ENCODE measurements at regions not wholly inside any gene's neighbourhood (a gene's known extent, or its start where the extent isn't known, plus 50 kb on each side); places are given as distances from the start of the nearest gene placed in this dataset.
"Not testable (repeated sequence)": the region's sequence is repeated elsewhere in the genome, so short reads cannot be mapped to it uniquely, and the experiment has no call there.

- no peak overlapping the region for H3K4me2 ChIP-seq (ENCODE audit: low read length)
- TF ChIP-seq EZH2 (IDR thresholded peaks at IDR 0.05; ENCODE audit: borderline replicate concordance, insufficient read depth, low read length, poor library complexity, severe bottlenecking) = no peak
- TF ChIP-seq TAF1 (IDR thresholded peaks at IDR 0.05; ENCODE audit: low read depth) = no peak
- no peak for TF ChIP-seq MXI1 (conservative IDR thresholded peaks at IDR 0.05; ENCODE audit: poor library complexity, severe bottlenecking)
- TF ChIP-seq, protein P1, sequence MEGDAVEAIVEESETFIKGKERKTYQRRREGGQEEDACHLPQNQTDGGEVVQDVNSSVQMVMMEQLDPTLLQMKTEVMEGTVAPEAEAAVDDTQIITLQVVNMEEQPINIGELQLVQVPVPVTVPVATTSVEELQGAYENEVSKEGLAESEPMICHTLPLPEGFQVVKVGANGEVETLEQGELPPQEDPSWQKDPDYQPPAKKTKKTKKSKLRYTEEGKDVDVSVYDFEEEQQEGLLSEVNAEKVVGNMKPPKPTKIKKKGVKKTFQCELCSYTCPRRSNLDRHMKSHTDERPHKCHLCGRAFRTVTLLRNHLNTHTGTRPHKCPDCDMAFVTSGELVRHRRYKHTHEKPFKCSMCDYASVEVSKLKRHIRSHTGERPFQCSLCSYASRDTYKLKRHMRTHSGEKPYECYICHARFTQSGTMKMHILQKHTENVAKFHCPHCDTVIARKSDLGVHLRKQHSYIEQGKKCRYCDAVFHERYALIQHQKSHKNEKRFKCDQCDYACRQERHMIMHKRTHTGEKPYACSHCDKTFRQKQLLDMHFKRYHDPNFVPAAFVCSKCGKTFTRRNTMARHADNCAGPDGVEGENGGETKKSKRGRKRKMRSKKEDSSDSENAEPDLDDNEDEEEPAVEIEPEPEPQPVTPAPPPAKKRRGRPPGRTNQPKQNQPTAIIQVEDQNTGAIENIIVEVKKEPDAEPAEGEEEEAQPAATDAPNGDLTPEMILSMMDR (IDR thresholded peaks at IDR 0.05; ENCODE audit: poor library complexity, severe bottlenecking) = no peak
Measured at GRCh38 chr7:91358303-91358702, 94.1 kb downstream of the FZD1 start.

DNA sequence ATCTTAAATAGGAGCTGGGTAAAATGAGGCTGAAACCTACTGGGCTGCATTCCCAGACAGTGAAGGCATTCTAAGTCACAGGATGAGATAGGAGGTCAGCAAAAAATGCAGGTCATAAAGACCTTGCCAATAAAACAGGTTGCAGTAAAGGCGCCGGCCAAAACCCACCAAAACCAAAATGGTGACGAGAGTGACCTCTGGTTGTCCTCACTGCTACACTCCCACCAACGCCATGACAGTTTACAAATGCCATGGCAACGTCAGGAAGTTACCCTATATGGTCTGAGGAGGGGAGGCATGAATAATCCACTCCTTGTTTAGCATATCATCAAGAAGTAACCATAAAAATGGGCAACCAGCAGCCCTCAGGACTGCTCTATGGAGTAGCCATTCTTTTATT, 100.9 kb downstream of the FZD1 start:
- not testable (repeated sequence) for H3K27ac ChIP-seq (ENCODE audit: low read length); H3K4me3 ChIP-seq (ENCODE audit: low read length); H3K9me2 ChIP-seq (ENCODE audit: insufficient read depth, low read length); H2AFZ ChIP-seq (ENCODE audit: low read depth, low read length); H3K9me3 ChIP-seq (ENCODE audit: low read length); H3K4me2 ChIP-seq (ENCODE audit: low read length); H3K27me3 ChIP-seq (ENCODE audit: insufficient read depth, low read depth, low read length); H3F3A ChIP-seq (ENCODE audit: insufficient read depth, low read length, poor library complexity, severe bottlenecking); H4K20me1 ChIP-seq (ENCODE audit: insufficient read depth); H3K36me3 ChIP-seq (ENCODE audit: insufficient read depth, low read length); H3K9ac ChIP-seq (ENCODE audit: low read length); H3K79me2 ChIP-seq (replicated peaks; ENCODE audit: insufficient read depth, low read length)

More at GRCh38 chr7:91358303-91358702, 94.1 kb downstream of the FZD1 start:
- Histone ChIP-seq H3K27ac (ENCODE audit: low read length) (no peak overlapping the region), H4K20me1 (ENCODE audit: insufficient read depth) (no peaks in the 10 kb centered on the region), H3K27me3 (ENCODE audit: insufficient read depth, low read depth, low read length) (no peaks in the 10 kb centered on the region), H2AFZ (ENCODE audit: low read depth, low read length) (no peak overlapping the region), H3K9me3 (ENCODE audit: low read length) (no peaks in the 10 kb centered on the region), H3K9ac (ENCODE audit: low read length) (no peak overlapping the region), H3K36me3 (ENCODE audit: insufficient read depth, low read length) (no peaks in the 10 kb centered on the region), H3K4me3 (ENCODE audit: low read length) (no peak overlapping the region), H3K79me2 (replicated peaks; ENCODE audit: insufficient read depth, low read length) (no peaks in the 10 kb centered on the region), H3K9me2 (ENCODE audit: insufficient read depth, low read length) (no peaks in the 10 kb centered on the region), H3F3A (ENCODE audit: insufficient read depth, low read length, poor library complexity, severe bottlenecking) (no peaks in the 10 kb centered on the region)

GRCh38 chr7:91366091-91366490, 101.9 kb downstream of the FZD1 start:
- Histone ChIP-seq H3K4me2 (ENCODE audit: low read length) (no peak overlapping the region), H3K27ac (ENCODE audit: low read length) (no peak overlapping the region), H3K9me2 (ENCODE audit: insufficient read depth, low read length) (no peaks in the 10 kb centered on the region), H3K9me3 (ENCODE audit: low read length) (no peaks in the 10 kb centered on the region), H3K36me3 (ENCODE audit: insufficient read depth, low read length) (no peaks in the 10 kb centered on the region), H4K20me1 (ENCODE audit: insufficient read depth) (no peaks in the 10 kb centered on the region), H3K9ac (ENCODE audit: low read length) (no peak overlapping the region), H3K27me3 (ENCODE audit: insufficient read depth, low read depth, low read length) (no peaks in the 10 kb centered on the region), H3K79me2 (replicated peaks; ENCODE audit: insufficient read depth, low read length) (no peaks in the 10 kb centered on the region), H2AFZ (ENCODE audit: low read depth, low read length) (no peak overlapping the region), H3F3A (ENCODE audit: insufficient read depth, low read length, poor library complexity, severe bottlenecking) (no peaks in the 10 kb centered on the region), H3K4me3 (ENCODE audit: low read length) (no peak overlapping the region)
- TF ChIP-seq TAF1 (IDR thresholded peaks at IDR 0.05; ENCODE audit: low read depth) (no peak), EP300 (conservative IDR thresholded peaks at IDR 0.05; ENCODE audit: poor library complexity, severe bottlenecking) (no peak), POLR2AphosphoS5 (IDR thresholded peaks at IDR 0.05) (no peak), MXI1 (conservative IDR thresholded peaks at IDR 0.05; ENCODE audit: poor library complexity, severe bottlenecking) (no peak), RAD21 (conservative IDR thresholded peaks at IDR 0.05) (no peak), SMC3 (conservative IDR thresholded peaks at IDR 0.05; ENCODE audit: poor library complexity) (no peak), EZH2 (IDR thresholded peaks at IDR 0.05; ENCODE audit: borderline replicate concordance, insufficient read depth, low read length, poor library complexity, severe bottlenecking) (no peak)
- TF ChIP-seq, protein P1 (IDR thresholded peaks at IDR 0.05; ENCODE audit: poor library complexity, severe bottlenecking) = no peak
- TF ChIP-seq, protein P2, sequence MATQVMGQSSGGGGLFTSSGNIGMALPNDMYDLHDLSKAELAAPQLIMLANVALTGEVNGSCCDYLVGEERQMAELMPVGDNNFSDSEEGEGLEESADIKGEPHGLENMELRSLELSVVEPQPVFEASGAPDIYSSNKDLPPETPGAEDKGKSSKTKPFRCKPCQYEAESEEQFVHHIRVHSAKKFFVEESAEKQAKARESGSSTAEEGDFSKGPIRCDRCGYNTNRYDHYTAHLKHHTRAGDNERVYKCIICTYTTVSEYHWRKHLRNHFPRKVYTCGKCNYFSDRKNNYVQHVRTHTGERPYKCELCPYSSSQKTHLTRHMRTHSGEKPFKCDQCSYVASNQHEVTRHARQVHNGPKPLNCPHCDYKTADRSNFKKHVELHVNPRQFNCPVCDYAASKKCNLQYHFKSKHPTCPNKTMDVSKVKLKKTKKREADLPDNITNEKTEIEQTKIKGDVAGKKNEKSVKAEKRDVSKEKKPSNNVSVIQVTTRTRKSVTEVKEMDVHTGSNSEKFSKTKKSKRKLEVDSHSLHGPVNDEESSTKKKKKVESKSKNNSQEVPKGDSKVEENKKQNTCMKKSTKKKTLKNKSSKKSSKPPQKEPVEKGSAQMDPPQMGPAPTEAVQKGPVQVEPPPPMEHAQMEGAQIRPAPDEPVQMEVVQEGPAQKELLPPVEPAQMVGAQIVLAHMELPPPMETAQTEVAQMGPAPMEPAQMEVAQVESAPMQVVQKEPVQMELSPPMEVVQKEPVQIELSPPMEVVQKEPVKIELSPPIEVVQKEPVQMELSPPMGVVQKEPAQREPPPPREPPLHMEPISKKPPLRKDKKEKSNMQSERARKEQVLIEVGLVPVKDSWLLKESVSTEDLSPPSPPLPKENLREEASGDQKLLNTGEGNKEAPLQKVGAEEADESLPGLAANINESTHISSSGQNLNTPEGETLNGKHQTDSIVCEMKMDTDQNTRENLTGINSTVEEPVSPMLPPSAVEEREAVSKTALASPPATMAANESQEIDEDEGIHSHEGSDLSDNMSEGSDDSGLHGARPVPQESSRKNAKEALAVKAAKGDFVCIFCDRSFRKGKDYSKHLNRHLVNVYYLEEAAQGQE (IDR thresholded peaks at IDR 0.05; ENCODE audit: borderline replicate concordance) = no peak

Measured in neural cell (in vitro differentiated cells).